ENCODE measurements at regions not wholly inside any gene's neighbourhood (a gene's known extent, or its start where the extent isn't known, plus 50 kb on each side); places are given as distances from the start of the nearest gene placed in this dataset.

DNA sequence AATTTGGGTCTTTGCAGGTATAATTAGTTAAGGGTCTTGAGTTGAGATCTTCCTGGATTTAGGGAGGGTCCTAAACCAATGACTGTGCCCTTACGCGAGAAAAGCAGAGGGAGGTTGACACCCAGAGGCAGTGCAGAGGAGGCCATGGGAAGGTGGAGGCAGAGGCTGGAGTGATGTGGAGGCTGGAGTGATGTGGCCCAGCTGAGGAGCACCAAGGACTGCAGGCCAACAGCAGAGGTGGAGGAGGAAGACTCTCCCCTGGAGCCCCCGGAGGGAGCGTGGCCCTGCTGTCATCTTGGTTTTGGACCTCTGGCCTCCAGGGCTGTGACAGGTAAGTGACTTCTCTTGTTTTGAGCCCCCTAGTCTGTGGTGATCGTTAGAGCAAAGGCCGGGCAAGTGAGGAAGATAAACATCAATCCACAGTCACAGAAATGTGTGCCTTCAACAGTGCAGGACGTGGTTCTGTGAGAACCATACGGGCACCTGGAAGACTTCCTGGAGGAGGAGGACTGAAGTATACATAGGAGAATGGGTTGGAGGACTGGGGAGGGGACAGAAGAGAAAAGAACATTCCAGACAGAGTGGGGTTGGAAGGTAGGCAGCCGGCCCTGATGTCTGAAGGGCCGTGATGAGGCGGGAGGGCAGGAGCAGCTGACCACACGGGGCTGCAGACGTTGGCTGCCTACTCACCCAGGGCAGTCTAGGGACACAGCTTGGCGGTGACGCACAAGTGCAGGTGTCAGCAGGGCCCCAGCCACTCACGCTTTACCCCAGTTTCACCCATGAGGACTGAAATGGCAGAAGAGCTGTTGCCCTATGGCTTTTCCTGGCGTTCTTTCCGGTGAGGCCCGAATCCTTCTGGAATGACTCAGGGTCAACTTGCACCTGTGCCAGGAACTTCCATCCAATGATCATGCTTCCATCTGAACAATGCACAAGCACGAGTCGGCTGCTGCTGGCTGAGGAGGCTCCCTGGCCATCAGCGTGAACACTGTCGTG, 270.2 kb downstream of the CTTN start:
- no TSS peak for BruUV-seq (replicated peaks)
- ATAC-seq, result no peak
- RAD21 ChIA-PET (ENCODE audit: low non-redundant PET in 1 of 2, low total read pairs in 2 of 2, uncharacterized antibody in 2 of 2, unreplicated experiment in 2 of 2), result no interaction called here

More for the DNA sequence above, 270.2 kb downstream of the CTTN start:
- H3K9ac ChIP-seq (ENCODE audit: low read length), result no peak overlapping the region
- no peaks in the 10 kb centered on the region for H4K20me1 ChIP-seq (ENCODE audit: insufficient read depth)
- no peak overlapping the region for H3K4me2 ChIP-seq (ENCODE audit: low read length)
- H3K4me1 ChIP-seq (ENCODE audit: control insufficient read depth in 1 of 2, insufficient read depth in 2 of 2, low read length in 2 of 2), result no peaks in the 10 kb centered on the region; a peak in 1 of 4 replicates
- CTCF ChIA-PET, result no interaction called here
- H2AFZ ChIP-seq (ENCODE audit: low read depth, low read length, poor library complexity, severe bottlenecking), result no peak overlapping the region
- H3K27ac ChIP-seq (ENCODE audit: low read depth, low read length), result no peak overlapping the region
- no peaks in the 10 kb centered on the region for H3K79me2 ChIP-seq (ENCODE audit: insufficient read depth, low read length)
- H3K36me3 ChIP-seq (ENCODE audit: control insufficient read depth in 1 of 2, insufficient read depth in 2 of 2, low read length in 2 of 2), result no peaks in the 10 kb centered on the region
- H3K9me3 ChIP-seq (ENCODE audit: control insufficient read depth in 1 of 2, insufficient read depth in 1 of 2, low read depth in 1 of 2, low read length in 2 of 2), result no peaks in the 10 kb centered on the region
- H3K4me3 ChIP-seq (replicated peaks in 1 of 2; ENCODE audit: low read depth in 1 of 2, low read length in 2 of 2), result no peak overlapping the region
- no peak for DNase-seq (ENCODE audit: low read depth, low spot score)
- intact Hi-C loops (cut with micrococcal nuclease), result no loop called here
- H3K9me2 ChIP-seq (ENCODE audit: insufficient read depth), result no peaks in the 10 kb centered on the region
- TF ChIP-seq, protein P1, sequence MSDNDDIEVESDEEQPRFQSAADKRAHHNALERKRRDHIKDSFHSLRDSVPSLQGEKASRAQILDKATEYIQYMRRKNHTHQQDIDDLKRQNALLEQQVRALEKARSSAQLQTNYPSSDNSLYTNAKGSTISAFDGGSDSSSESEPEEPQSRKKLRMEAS (IDR thresholded peaks at IDR 0.05), result no peak
- TF ChIP-seq CBX3 (IDR thresholded peaks at IDR 0.05; ENCODE audit: low read depth) (no peak), RAD21 (IDR thresholded peaks at IDR 0.05; ENCODE audit: low read depth) (no peak), SP1 (IDR thresholded peaks at IDR 0.05; ENCODE audit: low read depth) (no peak), CTCF (IDR thresholded peaks at IDR 0.05 in 2 of 3, conservative IDR thresholded peaks at IDR 0.05 in 1 of 3; ENCODE audit: borderline replicate concordance in 1 of 3, insufficient read depth in 1 of 3, low read depth in 2 of 3, low read length in 2 of 3) (no peak), EGR1 (IDR thresholded peaks at IDR 0.05; ENCODE audit: low read depth) (no peak), SRF (IDR thresholded peaks at IDR 0.05; ENCODE audit: low read depth) (no peak), JUND (IDR thresholded peaks at IDR 0.05) (no peak), POLR2A (IDR thresholded peaks at IDR 0.05; ENCODE audit: borderline replicate concordance, extremely low read depth, insufficient read depth, insufficient read length) (no peak), ELF1 (IDR thresholded peaks at IDR 0.05; ENCODE audit: borderline replicate concordance, low read depth) (no peak), EZH2 (IDR thresholded peaks at IDR 0.05) (no peak), TCF7L2 (IDR thresholded peaks at IDR 0.05; ENCODE audit: borderline replicate concordance, extremely low read depth, insufficient read depth, insufficient read length) (no peak), SIN3A (IDR thresholded peaks at IDR 0.05; ENCODE audit: low read depth) (no peak)
- TF ChIP-seq, protein P2, sequence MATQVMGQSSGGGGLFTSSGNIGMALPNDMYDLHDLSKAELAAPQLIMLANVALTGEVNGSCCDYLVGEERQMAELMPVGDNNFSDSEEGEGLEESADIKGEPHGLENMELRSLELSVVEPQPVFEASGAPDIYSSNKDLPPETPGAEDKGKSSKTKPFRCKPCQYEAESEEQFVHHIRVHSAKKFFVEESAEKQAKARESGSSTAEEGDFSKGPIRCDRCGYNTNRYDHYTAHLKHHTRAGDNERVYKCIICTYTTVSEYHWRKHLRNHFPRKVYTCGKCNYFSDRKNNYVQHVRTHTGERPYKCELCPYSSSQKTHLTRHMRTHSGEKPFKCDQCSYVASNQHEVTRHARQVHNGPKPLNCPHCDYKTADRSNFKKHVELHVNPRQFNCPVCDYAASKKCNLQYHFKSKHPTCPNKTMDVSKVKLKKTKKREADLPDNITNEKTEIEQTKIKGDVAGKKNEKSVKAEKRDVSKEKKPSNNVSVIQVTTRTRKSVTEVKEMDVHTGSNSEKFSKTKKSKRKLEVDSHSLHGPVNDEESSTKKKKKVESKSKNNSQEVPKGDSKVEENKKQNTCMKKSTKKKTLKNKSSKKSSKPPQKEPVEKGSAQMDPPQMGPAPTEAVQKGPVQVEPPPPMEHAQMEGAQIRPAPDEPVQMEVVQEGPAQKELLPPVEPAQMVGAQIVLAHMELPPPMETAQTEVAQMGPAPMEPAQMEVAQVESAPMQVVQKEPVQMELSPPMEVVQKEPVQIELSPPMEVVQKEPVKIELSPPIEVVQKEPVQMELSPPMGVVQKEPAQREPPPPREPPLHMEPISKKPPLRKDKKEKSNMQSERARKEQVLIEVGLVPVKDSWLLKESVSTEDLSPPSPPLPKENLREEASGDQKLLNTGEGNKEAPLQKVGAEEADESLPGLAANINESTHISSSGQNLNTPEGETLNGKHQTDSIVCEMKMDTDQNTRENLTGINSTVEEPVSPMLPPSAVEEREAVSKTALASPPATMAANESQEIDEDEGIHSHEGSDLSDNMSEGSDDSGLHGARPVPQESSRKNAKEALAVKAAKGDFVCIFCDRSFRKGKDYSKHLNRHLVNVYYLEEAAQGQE (IDR thresholded peaks at IDR 0.05; ENCODE audit: low read depth), result no peak
- TF ChIP-seq, protein P3, sequence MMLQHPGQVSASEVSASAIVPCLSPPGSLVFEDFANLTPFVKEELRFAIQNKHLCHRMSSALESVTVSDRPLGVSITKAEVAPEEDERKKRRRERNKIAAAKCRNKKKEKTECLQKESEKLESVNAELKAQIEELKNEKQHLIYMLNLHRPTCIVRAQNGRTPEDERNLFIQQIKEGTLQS (IDR thresholded peaks at IDR 0.05), result no peak
- no peaks in the 10 kb centered on the region for H3K27me3 ChIP-seq (ENCODE audit: insufficient read depth, low read length)
- POLR2A ChIA-PET, result no interaction called here
